ENCODE measurements at regions not wholly inside any gene's neighbourhood (a gene's known extent, or its start where the extent isn't known, plus 50 kb on each side); places are given as distances from the start of the nearest gene placed in this dataset.

GRCh38 chr1:214983126-214983869 is 99.2 kb upstream of the KCNK2 start:
- no peak for DNase-seq
- no peak overlapping the region for H3K27ac Mint-ChIP-seq
- no peak overlapping the region for H3K4me3 Mint-ChIP-seq
- no peaks in the 10 kb centered on the region for H3K4me1 Mint-ChIP-seq
- no peaks in the 10 kb centered on the region for H3K27me3 Mint-ChIP-seq
- CTCF ChIA-PET: no interaction called here
- H3K9me3 Mint-ChIP-seq: peaks cover 4% of the 10 kb centered on the region
- H3K36me3 Mint-ChIP-seq: no peaks in the 10 kb centered on the region

DNA sequence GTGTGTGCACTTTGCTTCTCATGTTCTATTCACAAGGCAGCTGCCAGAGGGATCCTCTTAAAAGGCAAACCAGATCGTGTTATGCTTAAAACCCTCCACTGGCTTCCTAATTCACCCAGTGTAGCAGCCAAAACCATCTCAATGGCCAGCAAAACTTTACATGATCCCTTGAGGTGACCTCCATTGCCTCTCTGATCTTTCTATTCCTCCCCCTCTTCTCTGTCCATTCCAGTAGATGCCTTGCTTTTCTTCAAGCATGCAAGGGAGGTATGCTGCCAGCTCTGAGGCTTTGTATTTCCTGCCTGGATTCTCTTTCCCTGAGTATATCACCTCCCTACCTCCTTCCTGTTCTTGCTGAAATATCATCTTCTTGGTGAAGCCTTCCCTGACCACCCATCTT is 93.2 kb upstream of the KCNK2 start:
- DNase-seq: no peak
- H3K9me3 Mint-ChIP-seq: no peaks in the 10 kb centered on the region
- H3K36me3 Mint-ChIP-seq: no peaks in the 10 kb centered on the region
- no peak overlapping the region for H3K4me3 Mint-ChIP-seq
- no peak overlapping the region for H3K27ac Mint-ChIP-seq
- H3K4me1 Mint-ChIP-seq: no peaks in the 10 kb centered on the region
- no peaks in the 10 kb centered on the region for H3K27me3 Mint-ChIP-seq
- CTCF ChIA-PET: no interaction called here

- no peak for DNase-seq
- Mint-ChIP-seq H3K4me1 (no peaks in the 10 kb centered on the region), H3K4me3 (no peak overlapping the region), H3K27me3 (no peaks in the 10 kb centered on the region), H3K36me3 (no peaks in the 10 kb centered on the region), H3K27ac (no peak overlapping the region), H3K9me3 (no peaks in the 10 kb centered on the region)
- CTCF ChIA-PET: no interaction called here
These were observed 91.9 kb upstream of the KCNK2 start for GRCh38 chr1:214990619-214991018.

DNA sequence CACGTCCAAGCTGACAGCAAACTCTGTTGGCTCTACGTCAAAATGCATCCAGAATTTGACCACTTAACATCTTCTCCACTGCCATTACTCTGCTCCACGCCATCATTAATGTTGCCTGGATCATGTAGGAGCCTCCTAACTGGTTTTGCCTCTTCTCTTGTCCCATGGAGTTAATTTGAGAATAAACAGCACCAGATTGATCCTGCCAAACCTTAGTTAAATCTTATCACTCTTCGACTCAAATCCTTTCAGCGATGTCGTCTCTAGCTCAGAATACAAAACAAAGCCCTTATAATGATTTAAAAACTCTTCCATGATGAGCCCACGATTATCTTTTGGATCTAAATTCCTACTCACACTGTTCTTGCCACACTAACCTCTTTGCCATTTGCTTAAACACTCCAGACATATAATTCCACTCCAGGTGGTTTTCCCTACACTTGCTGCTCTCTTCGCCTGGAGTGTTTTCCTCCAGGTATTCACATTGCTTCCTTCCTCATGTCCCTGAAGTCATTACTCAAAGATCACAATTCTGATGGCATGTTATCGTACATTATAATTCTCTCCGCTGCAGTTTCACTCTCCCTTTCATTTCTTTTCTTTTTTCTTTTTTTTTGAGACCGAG is 90.7 kb upstream of the KCNK2 start:
- no peaks in the 10 kb centered on the region for H3K36me3 Mint-ChIP-seq
- no peaks in the 10 kb centered on the region for H3K27me3 Mint-ChIP-seq
- CTCF ChIA-PET: no interaction called here

DNA sequence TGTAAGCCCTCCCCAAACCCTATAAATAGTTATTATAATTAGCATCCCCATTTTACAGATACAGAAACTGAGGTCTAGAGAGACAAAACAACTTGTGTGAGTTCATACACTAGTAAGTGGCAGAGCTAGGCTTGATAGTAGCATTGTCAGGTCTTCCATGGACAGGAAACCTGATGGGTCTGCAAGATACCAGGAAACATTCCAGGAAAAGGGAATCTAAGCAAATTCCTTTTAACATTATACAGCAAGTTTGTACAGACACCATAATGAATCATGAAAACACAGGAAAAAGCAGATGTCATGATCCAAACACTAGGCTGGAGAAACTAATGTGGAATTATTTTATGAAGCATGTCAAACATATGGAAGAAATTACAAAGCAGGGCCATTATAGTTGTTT is 89.1 kb upstream of the KCNK2 start:
- Mint-ChIP-seq H3K9me3 (no peaks in the 10 kb centered on the region), H3K27me3 (no peaks in the 10 kb centered on the region), H3K4me1 (no peaks in the 10 kb centered on the region), H3K27ac (no peak overlapping the region), H3K4me3 (no peak overlapping the region), H3K36me3 (no peaks in the 10 kb centered on the region)
- CTCF ChIA-PET: no interaction called here
- no peak for DNase-seq

More for the DNA sequence above, 90.7 kb upstream of the KCNK2 start:
- Mint-ChIP-seq H3K27ac (no peak overlapping the region), H3K4me1 (no peaks in the 10 kb centered on the region), H3K4me3 (no peak overlapping the region), H3K9me3 (no peaks in the 10 kb centered on the region)
- DNase-seq: no peak

DNA sequence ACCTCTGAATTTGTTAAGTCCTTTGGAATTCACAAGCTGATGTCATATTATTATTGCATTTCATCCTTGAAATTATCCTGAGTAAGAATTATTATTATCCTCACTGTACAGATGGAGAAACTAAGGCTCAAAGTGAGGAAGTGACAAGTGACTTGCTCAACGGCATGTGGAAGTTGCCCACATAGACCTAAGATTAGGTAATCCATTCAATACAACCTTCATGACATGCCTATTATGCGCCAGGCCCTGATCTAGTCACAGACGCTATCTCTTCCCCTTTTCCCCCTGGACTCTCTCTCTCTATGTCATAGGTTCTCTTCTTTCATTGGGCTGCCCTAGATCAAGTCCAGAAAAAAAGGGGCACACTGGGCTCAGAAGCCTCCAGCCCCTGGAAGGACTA is 84.9 kb upstream of the KCNK2 start:
- DNase-seq: no peak
- H3K36me3 Mint-ChIP-seq: no peaks in the 10 kb centered on the region
- no peak overlapping the region for H3K4me3 Mint-ChIP-seq
- H3K4me1 Mint-ChIP-seq: no peaks in the 10 kb centered on the region
- H3K27me3 Mint-ChIP-seq: no peaks in the 10 kb centered on the region
- CTCF ChIA-PET: no interaction called here
- H3K27ac Mint-ChIP-seq: no peak overlapping the region
- H3K9me3 Mint-ChIP-seq: no peaks in the 10 kb centered on the region

DNA sequence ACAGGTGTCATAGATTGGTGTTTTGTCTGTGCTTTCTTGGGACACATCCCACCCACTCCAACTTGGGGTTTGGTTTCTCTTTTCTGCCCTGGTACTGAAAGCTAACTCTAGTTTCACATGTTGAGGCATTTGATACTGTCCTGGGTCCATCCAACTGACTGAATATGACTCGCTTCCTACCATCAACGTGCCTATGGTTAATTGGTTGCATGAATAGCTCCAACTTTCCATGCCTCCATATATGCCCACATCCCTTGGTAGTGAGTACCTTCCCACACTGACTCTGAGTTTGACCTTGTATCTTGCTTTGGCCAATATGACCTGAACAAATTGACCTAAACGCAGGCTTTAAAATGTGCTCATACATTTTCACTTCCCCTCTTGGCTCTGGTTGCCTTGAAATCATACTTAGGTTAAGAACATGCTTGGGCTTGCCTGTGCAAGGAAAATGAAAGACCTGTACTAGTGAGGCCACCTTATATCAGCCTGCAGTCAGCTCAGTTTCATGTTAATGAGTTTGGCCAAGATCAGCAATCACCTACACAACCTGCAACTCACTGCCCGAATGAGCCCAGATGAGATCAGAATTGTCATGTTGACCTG is 81.0 kb upstream of the KCNK2 start:
- H3K9me3 Mint-ChIP-seq: no peaks in the 10 kb centered on the region
- H3K27ac Mint-ChIP-seq: no peak overlapping the region
- no peaks in the 10 kb centered on the region for H3K36me3 Mint-ChIP-seq
- CTCF ChIA-PET: no interaction called here
- H3K27me3 Mint-ChIP-seq: no peaks in the 10 kb centered on the region
- no peak overlapping the region for H3K4me3 Mint-ChIP-seq
- no peaks in the 10 kb centered on the region for H3K4me1 Mint-ChIP-seq
- no peak for DNase-seq

DNA sequence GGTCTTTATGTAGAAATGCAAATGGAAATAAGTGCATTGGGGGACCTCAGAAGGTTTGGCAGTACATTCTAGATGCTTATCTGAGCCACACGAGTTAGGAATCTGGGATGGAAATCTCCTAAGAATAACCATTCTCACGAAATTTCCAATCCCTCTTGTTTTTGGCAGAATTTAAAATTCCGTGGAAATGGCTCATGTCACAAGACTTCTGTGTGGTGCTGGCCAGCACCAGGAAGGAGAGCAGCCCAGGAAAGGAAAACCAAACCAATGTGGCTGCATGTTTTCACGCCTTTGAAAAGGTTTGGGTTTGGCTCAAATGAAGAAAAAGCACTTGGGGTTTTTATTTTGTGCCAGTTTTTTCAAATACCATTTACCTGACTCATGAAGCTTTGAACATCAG is 80.1 kb upstream of the KCNK2 start:
- CTCF ChIA-PET: no interaction called here
- Mint-ChIP-seq H3K4me1 (no peaks in the 10 kb centered on the region), H3K27ac (no peak overlapping the region), H3K36me3 (no peaks in the 10 kb centered on the region), H3K4me3 (no peak overlapping the region), H3K27me3 (no peaks in the 10 kb centered on the region), H3K9me3 (no peaks in the 10 kb centered on the region)
- no peak for DNase-seq

DNA sequence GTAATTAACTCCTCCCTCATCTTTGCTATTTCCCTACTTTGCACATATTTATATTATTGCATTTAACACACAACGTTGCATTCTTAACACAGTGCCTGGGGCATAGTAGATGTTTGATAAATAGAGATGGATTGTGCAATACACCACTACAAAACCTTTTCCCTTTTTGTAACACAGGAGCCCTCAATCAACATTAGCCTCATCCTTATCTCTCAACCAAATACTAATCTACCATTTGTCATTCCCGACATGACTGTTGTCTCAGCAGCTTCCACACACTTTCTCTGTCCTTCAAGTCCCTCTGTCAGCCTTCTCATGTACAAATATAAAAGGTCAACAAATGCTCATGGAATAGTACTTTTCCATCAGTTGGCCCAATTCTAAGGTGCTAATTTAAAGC is 78.9 kb upstream of the KCNK2 start:
- CTCF ChIA-PET: no interaction called here
- Mint-ChIP-seq H3K27me3 (no peaks in the 10 kb centered on the region), H3K9me3 (no peaks in the 10 kb centered on the region), H3K4me1 (no peaks in the 10 kb centered on the region), H3K27ac (no peak overlapping the region), H3K36me3 (no peaks in the 10 kb centered on the region), H3K4me3 (no peak overlapping the region)
- DNase-seq: no peak

DNA sequence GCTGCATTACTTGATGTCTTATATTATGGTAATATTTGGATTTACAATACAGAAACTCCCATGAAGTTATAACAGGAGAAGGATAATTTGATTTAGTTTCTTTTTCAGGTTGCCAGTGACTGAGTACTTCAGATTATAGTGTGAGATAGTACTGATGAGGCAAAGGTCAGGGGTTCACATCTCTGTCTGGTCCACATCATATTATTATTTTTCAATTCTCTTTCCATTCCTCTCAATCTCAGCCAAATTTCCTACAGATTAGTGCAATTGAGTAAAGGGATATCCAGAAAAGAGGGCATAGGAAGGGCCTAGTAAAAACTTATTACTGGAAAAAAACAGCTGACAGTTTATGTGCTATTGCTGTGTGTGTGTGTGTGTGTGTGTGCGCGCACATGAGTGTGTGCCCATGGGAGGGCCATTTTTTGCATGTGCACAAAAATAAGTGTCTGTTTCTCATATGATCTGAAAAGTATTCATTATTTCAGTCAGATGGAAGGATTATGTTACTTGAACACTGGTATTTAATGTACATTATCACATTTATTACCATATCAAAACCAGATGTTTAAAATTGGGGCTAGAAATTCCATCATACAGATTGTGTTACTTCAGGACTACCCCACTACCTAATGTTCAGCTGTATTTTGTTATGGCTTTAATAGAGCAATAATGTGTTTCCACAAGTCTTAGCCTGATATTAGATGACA is 78.3 kb upstream of the KCNK2 start:
- Mint-ChIP-seq H3K4me1 (no peaks in the 10 kb centered on the region), H3K27me3 (no peaks in the 10 kb centered on the region), H3K9me3 (no peaks in the 10 kb centered on the region), H3K27ac (no peak overlapping the region), H3K4me3 (no peak overlapping the region), H3K36me3 (no peaks in the 10 kb centered on the region)
- DNase-seq: no peak
- CTCF ChIA-PET: no interaction called here

GRCh38 chr1:215005078-215005477 is 77.5 kb upstream of the KCNK2 start:
- Mint-ChIP-seq H3K27ac (no peak overlapping the region), H3K4me1 (no peaks in the 10 kb centered on the region), H3K36me3 (no peaks in the 10 kb centered on the region), H3K27me3 (no peaks in the 10 kb centered on the region), H3K9me3 (no peaks in the 10 kb centered on the region), H3K4me3 (no peak overlapping the region)
- CTCF ChIA-PET: no interaction called here
- DNase-seq: no peak

GRCh38 chr1:215005656-215006345 is 76.7 kb upstream of the KCNK2 start:
- DNase-seq: no peak
- Mint-ChIP-seq H3K4me3 (no peak overlapping the region), H3K9me3 (no peaks in the 10 kb centered on the region), H3K4me1 (no peaks in the 10 kb centered on the region), H3K27me3 (no peaks in the 10 kb centered on the region), H3K27ac (no peak overlapping the region), H3K36me3 (no peaks in the 10 kb centered on the region)
- CTCF ChIA-PET: no interaction called here

- H3K27me3 Mint-ChIP-seq: no peaks in the 10 kb centered on the region
- no peak for DNase-seq
- H3K9me3 Mint-ChIP-seq: no peaks in the 10 kb centered on the region
- CTCF ChIA-PET: no interaction called here
- H3K4me3 Mint-ChIP-seq: no peak overlapping the region
- H3K36me3 Mint-ChIP-seq: no peaks in the 10 kb centered on the region
- H3K27ac Mint-ChIP-seq: no peak overlapping the region
- H3K4me1 Mint-ChIP-seq: no peaks in the 10 kb centered on the region
These were observed 74.7 kb upstream of the KCNK2 start for GRCh38 chr1:215007880-215008279.

DNA sequence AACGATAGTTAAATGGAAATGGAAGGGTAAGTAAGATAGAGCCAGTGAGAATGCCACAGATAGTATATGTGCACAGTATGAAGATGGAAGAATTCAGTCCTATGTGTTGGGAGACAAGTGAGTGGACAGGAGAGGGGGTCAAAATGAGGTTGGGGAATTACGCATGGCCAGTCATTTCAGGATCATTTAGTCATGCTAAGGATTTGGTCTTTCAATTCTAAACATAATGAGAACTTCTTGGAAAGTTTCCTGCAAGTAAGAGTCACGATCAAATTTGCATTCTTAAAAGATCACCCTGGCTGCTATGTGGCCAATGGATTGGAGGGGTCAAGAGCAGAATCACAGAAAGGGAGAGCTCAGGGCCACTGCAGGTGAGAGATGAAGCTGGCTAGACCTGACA is 64.0 kb upstream of the KCNK2 start:
- CTCF ChIA-PET: no interaction called here
- H3K4me1 Mint-ChIP-seq: no peaks in the 10 kb centered on the region
- no peak for DNase-seq
- no peaks in the 10 kb centered on the region for H3K9me3 Mint-ChIP-seq
- no peaks in the 10 kb centered on the region for H3K27me3 Mint-ChIP-seq
- H3K27ac Mint-ChIP-seq: no peak overlapping the region
- no peaks in the 10 kb centered on the region for H3K36me3 Mint-ChIP-seq
- no peak overlapping the region for H3K4me3 Mint-ChIP-seq

Data from activated naive CD4-positive, alpha-beta T cell treated with anti-CD3 and anti-CD28 coated beads, Interleukin-2, amount 10 ng/mL, durations not matched to agents 7 days and 5 days (primary cell).